Left lung (tissue), 4 donors: ENCODE measurements at regions not wholly inside any gene's neighbourhood (a gene's known extent, or its start where the extent isn't known, plus 50 kb on each side); places are given as distances from the start of the nearest gene placed in this dataset.

ENCODE experiments used
- ATAC-seq: fragments of 200-7000 bp; cut with Tn5 transposase; one replicate; pipeline ENCODE4 v1.9.1; 2020; ENCODE audit warnings: moderate library complexity
- DNase-seq, 4 donors: peaks; one replicate each; pipeline ENCODE4 v3.0.0-alpha.2; 2013 to 2020
- H3K27ac ChIP-seq, 2 donors: fragments of 200-600 bp; sonication (generic) in 1 of 2; one replicate each; pipeline versions ENCODE4 v1.5.0 to v1.8.0; 2020 to 2021
- H3K27me3 ChIP-seq, 2 donors: fragments of 200-600 bp; sonication (generic) in 1 of 2; one replicate each; pipeline versions ENCODE4 v1.5.0 to v1.8.0; 2020 to 2021
- H3K36me3 ChIP-seq, 2 donors: fragments of 200-600 bp; sonication (generic) in 1 of 2; one replicate each; pipeline versions ENCODE4 v1.5.0 to v1.8.0; 2020 to 2021
- H3K4me1 ChIP-seq, 2 donors: fragments of 200-600 bp; one replicate each; pipeline ENCODE4 v1.8.0; 2021
- H3K4me3 ChIP-seq, 2 donors: fragments of 200-600 bp; sonication (generic) in 1 of 2; one replicate each; pipeline versions ENCODE4 v1.5.0 to v1.8.0; 2020 to 2021; ENCODE audit warnings: mild to moderate bottlenecking in 1 of 2
- H3K9me3 ChIP-seq, 2 donors: fragments of 200-600 bp; sonication (generic) in 1 of 2; one replicate each; pipeline versions ENCODE4 v1.5.0 to v1.8.0; 2020 to 2021
- CTCF ChIP-seq, 2 donors: fragments of 200-600 bp; sonication (generic) in 1 of 2; IDR thresholded peaks; one replicate each; pipeline versions ENCODE4 v1.5.0 to v1.8.0; 2021; ENCODE audit warnings: antibody characterized with exemption in 2 of 2
- intact Hi-C, 2 donors: fragments of 100-400 bp; cut with DNase I; formaldehyde crosslinking; loops; one replicate each; pipeline versions ENCODE4 v1.11.2 to v1.14.2; 2022
- donor health status: DM: no; HTN: yes; CAD: no.
- donor health status: DM: no; HTN: no; CAD: no.

GRCh38 chr2:8264981-8265380 is 416.9 kb upstream of the ID2 start:
- H3K27me3 ChIP-seq = no peaks in the 10 kb centered on the region
- TF ChIP-seq CTCF (IDR thresholded peaks at IDR 0.05) = no peak
- no peaks in the 10 kb centered on the region for H3K9me3 ChIP-seq
- no peak for ATAC-seq
- H3K4me3 ChIP-seq = no peak overlapping the region
- H3K36me3 ChIP-seq = no peaks in the 10 kb centered on the region
- intact Hi-C loops = no loop called here
- H3K4me1 ChIP-seq = no peaks in the 10 kb centered on the region
- DNase-seq = no peak
- no peak overlapping the region for H3K27ac ChIP-seq

GRCh38 chr2:8265476-8266226 is 416.2 kb upstream of the ID2 start:
- H3K27ac ChIP-seq = no peak overlapping the region

GRCh38 chr2:8266563-8266962 is 415.3 kb upstream of the ID2 start:
- DNase-seq (no peak), ATAC-seq (no peak)
- Histone ChIP-seq H3K9me3 (no peaks in the 10 kb centered on the region), H3K4me3 (no peak overlapping the region), H3K4me1 (no peaks in the 10 kb centered on the region), H3K27me3 (no peaks in the 10 kb centered on the region), H3K36me3 (no peaks in the 10 kb centered on the region), H3K27ac (no peak overlapping the region)
- no peak for TF ChIP-seq CTCF (IDR thresholded peaks at IDR 0.05)
- intact Hi-C loops = no loop called here

More at GRCh38 chr2:8265476-8266226, 416.2 kb upstream of the ID2 start:
- intact Hi-C loops = no loop called here
- no peaks in the 10 kb centered on the region for H3K4me1 ChIP-seq
- DNase-seq = no peak
- TF ChIP-seq CTCF (IDR thresholded peaks at IDR 0.05) = no peak
- H3K9me3 ChIP-seq = no peaks in the 10 kb centered on the region
- no peaks in the 10 kb centered on the region for H3K36me3 ChIP-seq
- no peaks in the 10 kb centered on the region for H3K27me3 ChIP-seq
- ATAC-seq = no peak
- H3K4me3 ChIP-seq = no peak overlapping the region

GRCh38 chr2:8267048-8267447 is 414.8 kb upstream of the ID2 start:
- intact Hi-C loops = no loop called here

GRCh38 chr2:8267721-8268120 is 414.1 kb upstream of the ID2 start:
- no peak for TF ChIP-seq CTCF (IDR thresholded peaks at IDR 0.05)
- intact Hi-C loops = no loop called here
- DNase-seq (no peak), ATAC-seq (no peak)
- Histone ChIP-seq H3K36me3 (no peaks in the 10 kb centered on the region), H3K27me3 (no peaks in the 10 kb centered on the region), H3K4me1 (no peaks in the 10 kb centered on the region), H3K9me3 (no peaks in the 10 kb centered on the region), H3K4me3 (no peak overlapping the region), H3K27ac (no peak overlapping the region)

More at GRCh38 chr2:8267048-8267447, 414.8 kb upstream of the ID2 start:
- H3K4me3 ChIP-seq = no peak overlapping the region
- H3K9me3 ChIP-seq = no peaks in the 10 kb centered on the region
- no peaks in the 10 kb centered on the region for H3K4me1 ChIP-seq
- no peaks in the 10 kb centered on the region for H3K36me3 ChIP-seq
- no peaks in the 10 kb centered on the region for H3K27me3 ChIP-seq
- TF ChIP-seq CTCF (IDR thresholded peaks at IDR 0.05) = no peak
- no peak overlapping the region for H3K27ac ChIP-seq
- ATAC-seq (no peak), DNase-seq (no peak)
